ENCODE measurements at regions not wholly inside any gene's neighbourhood (a gene's known extent, or its start where the extent isn't known, plus 50 kb on each side); places are given as distances from the start of the nearest gene placed in this dataset.
"Not testable (repeated sequence)": the region's sequence is repeated elsewhere in the genome, so short reads cannot be mapped to it uniquely, and the experiment has no call there.

DNA sequence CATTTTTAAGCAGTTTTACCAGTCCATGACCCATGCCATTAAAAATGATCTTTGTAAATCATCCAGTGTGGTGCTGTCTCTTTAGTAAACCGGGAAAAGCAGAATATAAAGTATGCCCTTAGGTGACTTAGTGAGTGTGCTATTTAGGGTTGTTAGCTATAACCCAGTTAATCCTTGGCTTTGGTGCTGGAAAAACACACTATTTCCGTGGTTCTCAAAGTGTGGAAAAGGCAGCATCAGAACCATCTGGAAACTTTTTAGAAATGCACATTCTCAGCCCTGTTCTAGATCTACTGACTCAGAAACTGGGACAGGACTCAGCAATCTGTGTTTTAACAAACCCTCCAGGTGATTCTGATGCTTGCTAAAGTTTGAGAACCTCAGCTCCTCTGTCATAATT is 123.6 kb upstream of the ZNF608 start:
- in situ Hi-C loops (cut with MboI; ENCODE audit: low sequenced_read_pairs), result no loop called here

DNA sequence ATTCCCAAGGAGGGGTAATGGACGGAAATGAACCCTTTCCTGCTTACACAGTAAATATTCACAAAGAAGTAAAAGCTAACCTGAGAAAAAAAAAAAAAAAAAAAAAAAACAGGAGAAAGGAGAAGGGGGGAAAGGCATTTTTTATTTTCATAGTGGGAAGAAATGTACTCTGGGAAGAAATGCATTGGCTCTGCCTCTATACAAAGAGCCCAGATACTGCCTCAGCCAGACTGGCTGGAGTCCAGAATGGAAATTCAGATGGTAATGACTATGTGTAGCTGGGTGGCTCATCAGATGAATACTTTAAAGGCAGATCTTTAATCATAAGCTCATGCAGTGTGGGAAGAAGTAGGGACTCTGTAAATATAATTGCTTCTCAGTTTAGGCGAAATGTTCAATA is 124.9 kb upstream of the ZNF608 start:
- in situ Hi-C loops (cut with MboI; ENCODE audit: low sequenced_read_pairs), result no loop called here

DNA sequence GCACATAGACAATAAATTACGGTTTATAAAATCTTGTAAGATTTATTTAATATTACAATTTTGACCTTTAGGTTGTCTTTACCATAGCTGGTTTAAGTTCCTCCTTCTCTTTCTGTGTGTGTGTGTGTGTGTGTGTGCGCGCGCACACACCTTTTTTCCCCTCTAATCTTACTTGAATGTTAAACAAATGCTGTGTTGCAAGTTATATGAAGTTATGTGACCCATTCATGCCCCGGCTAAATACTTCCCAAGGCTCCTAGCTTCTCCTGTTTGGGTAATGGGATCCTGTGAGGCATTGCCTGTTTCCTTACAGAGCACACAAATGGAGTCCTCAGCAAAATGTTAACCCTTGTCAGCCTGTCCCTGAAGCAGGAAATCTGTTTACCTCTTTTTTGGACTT is 125.6 kb upstream of the ZNF608 start:
- in situ Hi-C loops (cut with MboI; ENCODE audit: low sequenced_read_pairs), result no loop called here

DNA sequence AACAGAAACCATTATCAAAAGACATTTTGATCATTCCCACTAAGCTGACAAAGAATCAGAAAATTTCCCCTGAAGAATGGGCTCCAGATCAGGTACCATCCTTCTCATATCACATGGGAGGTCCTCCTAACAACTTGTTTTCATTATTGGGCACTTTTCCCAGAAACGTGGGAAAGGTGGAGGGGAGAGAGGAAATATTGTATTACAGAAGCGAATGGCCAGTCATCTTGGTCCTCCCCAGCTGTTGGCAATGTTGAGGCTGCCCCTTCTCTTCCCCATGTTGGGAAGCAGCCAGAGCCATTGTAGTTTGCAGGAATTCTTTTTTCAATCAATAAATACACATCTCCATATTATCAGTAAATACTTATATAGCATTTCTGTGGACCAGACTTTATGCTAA is 126.2 kb upstream of the ZNF608 start:
- in situ Hi-C loops (cut with MboI; ENCODE audit: low sequenced_read_pairs), result no loop called here

DNA sequence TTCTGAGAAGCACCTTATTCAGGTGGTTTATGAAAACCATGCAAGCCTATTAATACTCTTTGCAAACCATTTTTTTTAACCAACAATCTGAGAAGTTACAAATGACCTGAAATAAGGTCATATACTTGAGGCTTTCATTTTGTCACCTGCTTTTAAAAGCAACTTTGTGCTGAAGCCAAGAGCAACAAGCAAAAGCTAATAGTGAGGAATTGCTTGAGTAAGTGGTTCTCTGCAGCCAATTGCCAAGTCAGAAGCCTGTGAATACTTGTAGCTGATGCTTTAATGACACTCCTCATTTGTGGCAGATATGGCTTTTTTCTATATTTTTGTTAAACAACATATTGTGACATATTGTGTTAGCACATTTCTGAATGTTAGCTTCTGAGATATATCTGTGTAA is 126.7 kb upstream of the ZNF608 start:
- in situ Hi-C loops (cut with MboI; ENCODE audit: low sequenced_read_pairs), result no loop called here

DNA sequence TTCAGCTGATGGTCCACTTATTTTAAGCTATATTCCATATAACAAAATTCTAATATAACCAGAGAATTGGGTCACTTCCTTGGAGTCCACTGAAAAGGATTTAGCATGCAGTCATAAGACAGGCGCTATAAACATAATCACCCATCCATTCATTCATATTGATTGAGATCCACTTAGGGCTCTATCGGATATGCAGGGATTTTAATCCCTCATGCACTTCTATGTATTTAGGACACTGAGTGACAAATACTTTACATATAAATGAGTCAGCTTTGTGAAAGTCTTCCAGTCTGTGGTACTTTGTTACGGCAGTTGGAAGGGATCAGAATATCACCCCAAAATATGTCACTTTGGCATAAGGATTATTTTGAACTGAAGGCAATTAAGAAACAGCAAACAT is 127.3 kb upstream of the ZNF608 start:
- in situ Hi-C loops (cut with MboI; ENCODE audit: low sequenced_read_pairs), result no loop called here

DNA sequence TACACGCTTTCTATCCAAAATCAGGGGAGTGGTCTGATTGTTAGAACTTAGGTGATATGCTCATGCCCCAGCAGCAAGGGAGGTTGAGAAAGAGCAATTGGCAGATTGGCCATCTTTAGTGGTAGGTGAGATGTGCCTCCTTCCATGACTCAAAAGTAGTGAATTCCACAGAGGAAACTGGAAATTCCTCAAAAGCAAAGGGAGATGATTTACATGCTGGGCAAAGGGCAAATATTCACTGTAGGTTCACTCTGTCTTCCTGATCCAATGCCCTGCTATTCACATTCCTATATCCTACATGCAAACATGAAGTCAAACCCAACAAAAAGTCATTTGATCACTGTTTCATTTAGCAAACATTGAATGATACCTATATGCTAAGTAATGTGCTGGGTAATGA is 130.1 kb upstream of the ZNF608 start:
- in situ Hi-C loops (cut with MboI; ENCODE audit: low sequenced_read_pairs), result no loop called here

DNA sequence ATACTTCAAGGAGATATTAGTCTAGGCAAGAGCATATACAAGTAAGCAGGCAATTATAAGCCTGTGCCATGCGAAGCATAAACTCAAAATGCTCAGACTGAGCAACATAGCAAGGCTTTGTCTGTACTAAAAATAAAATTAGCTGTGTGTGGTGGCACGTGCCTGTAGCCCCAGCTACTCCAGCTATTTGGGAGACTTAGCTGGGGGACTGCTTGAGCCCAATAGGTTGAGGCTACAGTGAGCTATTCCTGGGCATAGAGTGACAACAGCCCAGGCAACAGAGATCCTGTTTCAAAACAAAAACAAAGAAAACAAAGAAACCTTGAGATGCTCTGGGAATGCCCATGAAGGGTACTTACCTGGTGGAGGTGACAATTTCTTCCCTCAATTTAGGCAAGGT is 130.5 kb upstream of the ZNF608 start:
- in situ Hi-C loops (cut with MboI; ENCODE audit: low sequenced_read_pairs), result no loop called here

DNA sequence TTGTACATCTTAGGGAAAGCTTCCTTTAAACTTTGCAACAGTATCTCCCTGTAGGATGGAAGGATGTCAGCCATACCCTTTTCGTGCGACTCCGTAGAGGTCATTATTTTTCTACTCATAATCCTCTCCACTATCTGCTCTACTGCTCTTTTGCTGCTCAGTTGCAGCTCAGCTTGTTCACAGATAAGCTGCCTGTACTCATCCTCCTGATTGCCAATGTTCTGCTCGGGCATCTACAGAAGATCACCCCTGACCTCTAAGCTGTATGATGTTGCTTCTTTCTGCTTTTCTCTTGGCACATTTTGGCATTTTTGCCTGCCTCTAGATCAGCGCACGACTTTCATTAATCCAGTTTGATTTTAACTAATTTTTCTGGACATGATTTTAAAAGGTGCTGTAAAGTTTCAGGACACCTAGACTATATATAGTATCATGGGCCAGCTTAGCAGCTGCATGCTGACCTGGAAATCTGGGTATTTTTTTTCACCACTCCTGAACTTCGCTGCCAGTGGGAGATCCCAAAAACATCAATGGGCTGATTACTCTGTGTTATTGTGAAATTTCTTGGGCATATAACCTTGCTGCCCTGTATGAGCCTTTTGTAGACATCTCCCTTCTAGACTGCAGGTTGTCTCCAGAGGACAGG is 131.2 kb upstream of the ZNF608 start:
- in situ Hi-C loops (cut with MboI; ENCODE audit: low sequenced_read_pairs), result no loop called here

DNA sequence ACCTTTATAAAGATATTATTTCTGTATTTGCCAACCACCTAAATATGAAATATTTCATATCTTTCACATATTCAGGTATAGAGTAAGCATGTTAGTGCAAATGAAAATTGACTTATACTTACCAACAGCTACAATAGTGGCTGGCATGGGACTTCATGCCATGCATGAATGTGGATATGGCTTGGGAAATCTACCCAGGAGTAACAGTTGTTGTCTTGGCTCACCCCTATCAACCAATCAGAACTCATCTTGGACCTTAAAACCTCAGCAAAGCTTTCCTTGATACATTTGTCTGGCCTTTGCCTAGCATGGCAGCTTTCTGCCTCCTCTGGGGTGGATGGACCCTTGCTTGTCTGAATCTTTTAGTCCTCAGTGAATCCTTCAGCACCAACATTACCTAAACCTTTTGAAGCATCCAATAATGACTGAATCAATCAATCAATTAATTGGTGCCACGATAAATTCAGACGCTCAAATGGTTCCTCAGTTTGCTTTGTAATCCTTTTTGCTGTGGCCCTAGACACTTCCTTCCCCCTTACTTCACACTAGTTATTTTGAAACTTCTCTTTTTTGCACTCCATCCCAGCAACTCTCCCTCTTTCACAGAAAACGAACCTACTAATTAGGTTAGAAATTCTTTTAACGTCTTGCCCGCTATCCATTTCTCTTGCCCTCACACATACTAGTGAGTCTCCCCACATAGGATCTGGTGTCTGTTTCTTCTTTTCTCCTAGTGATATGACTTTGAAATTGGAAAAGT is 132.3 kb upstream of the ZNF608 start:
- in situ Hi-C loops (cut with MboI; ENCODE audit: low sequenced_read_pairs), result no loop called here

DNA sequence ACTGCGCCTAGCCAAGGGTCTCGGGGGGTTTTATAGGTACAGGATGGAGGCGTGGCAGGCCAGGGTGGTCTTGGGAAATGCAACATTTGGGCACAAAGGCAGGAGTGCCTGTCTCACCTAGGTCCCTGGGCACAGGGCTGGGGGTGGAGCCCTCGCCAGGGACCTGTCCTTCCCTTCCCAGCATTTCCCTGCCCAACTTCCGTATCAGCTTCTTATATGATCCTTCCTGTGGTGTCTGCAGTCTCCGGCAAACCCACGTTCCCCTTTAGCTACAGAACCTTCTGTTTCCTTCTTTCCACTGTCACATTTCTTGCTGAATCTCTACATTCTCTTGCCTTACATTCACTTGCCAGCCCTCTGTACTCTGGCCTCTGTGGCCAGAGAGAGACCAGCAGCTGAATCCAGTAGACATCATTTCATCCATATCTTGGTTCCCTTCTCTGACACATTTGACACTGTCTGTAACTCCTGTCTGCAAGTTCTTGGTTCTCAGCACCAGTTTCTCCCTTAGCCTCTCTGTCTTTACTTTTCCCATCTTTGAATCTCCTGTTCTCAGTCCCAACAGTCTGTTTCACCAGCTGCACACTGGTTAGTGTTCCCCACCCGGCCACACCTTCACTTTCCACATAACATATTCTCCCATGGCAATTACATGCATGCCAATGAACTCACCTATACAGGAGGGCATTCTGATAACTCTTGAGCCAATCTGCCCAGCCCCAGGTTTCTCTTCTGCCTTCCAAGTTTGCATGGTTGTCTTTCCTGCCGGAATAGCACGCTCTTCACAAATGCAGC is 134.7 kb upstream of the ZNF608 start:
- in situ Hi-C loops (cut with MboI; ENCODE audit: low sequenced_read_pairs), result no loop called here

DNA sequence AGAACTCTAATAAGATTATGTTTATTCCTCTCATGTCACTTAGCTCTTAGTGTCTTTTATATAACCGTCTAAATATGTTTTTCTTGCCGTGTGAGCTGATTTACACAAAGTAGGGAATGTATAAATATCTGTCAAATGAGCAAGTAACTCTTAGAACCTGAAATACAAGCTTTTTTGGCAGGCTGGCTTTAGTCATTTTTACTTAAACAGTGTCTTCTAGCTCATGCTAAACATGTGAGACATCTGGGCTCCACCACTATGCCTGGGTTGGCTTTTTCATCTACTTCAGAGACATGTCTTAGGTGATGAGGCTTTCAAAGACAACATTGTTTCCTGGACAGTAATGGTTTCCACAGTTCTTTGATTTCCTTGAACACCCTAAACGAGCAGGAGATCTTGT is 137.2 kb upstream of the ZNF608 start:
- in situ Hi-C loops (cut with MboI; ENCODE audit: low sequenced_read_pairs), result no loop called here

DNA sequence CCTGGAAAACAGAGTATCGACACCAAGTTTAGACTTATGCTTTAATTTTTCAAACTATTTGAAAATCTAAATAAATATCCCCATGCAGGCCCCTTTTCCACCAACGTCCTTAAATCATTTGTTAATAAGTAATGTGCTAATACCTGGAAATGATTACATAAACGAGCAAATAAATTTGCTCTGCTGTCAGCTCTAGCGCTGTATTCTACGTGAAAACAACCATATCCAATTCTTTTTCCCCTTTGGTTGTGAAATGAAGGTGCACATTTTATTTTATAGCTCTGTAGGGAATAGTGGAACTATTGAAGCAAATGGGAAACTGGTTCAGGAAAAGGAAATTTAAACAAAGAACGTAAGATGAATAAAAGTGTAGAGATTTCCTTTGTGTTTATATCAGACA is 137.7 kb upstream of the ZNF608 start:
- in situ Hi-C loops (cut with MboI; ENCODE audit: low sequenced_read_pairs), result no loop called here

DNA sequence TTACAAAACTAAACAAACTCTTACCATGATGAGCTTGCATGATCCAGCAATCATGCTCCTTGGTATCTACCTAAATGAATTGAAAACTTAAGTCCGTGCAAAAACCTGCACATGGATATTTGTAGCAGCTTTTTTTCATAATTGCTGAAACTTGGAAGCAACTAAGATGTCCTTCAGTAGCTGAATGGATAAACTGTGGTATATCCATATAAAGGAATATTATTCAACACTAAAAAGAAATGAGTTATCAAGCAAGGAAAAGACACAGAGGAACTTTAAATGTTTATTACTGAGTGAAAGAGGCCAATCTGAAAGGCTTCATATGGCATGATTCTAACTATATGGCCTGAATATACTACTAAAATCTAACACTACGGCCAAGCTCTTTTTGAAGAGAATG is 139.1 kb upstream of the ZNF608 start:
- in situ Hi-C loops (cut with MboI; ENCODE audit: low sequenced_read_pairs), result no loop called here

DNA sequence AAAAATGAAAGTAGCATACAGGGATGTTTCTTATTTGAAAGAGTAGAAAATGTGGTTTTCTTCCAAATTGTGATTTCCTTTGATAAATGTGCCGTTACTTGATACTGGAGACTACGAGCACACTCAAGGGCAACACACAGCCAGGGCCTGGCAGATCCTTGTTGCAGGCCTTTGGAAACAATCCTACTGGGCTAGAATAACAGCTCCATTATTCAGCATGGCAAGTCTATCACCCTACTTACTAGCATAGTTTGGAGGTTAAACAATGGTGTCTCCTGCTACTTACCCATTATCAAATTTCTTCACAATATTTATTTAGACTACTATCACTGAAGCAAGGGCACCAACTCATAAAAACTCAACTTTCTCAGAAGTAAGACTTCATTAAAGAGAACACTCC is 140.8 kb upstream of the ZNF608 start:
- in situ Hi-C loops (cut with MboI; ENCODE audit: low sequenced_read_pairs), result no loop called here

DNA sequence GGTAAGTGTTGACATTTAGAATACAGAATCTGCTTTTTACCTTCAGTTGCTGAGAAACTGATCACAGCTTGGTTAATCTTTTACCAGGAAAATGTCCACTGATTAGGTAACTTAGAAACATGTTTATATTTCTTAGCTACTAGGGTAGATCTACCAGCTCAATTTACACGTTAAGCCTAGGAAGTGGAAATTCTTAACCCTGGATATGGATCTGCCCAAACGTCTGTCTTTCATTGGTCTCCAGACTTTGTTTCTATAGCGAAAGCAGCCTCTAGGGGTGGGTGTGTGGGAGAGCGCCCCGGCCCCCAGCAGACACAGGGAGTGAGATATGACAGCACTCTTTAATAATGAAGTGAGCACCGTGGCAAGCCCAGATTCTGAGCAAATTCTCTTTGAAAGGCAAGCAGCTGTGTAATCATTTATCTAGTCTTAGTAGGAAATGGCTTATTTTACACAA is 141.6 kb upstream of the ZNF608 start:
- in situ Hi-C loops (cut with MboI; ENCODE audit: low sequenced_read_pairs), result no loop called here

DNA sequence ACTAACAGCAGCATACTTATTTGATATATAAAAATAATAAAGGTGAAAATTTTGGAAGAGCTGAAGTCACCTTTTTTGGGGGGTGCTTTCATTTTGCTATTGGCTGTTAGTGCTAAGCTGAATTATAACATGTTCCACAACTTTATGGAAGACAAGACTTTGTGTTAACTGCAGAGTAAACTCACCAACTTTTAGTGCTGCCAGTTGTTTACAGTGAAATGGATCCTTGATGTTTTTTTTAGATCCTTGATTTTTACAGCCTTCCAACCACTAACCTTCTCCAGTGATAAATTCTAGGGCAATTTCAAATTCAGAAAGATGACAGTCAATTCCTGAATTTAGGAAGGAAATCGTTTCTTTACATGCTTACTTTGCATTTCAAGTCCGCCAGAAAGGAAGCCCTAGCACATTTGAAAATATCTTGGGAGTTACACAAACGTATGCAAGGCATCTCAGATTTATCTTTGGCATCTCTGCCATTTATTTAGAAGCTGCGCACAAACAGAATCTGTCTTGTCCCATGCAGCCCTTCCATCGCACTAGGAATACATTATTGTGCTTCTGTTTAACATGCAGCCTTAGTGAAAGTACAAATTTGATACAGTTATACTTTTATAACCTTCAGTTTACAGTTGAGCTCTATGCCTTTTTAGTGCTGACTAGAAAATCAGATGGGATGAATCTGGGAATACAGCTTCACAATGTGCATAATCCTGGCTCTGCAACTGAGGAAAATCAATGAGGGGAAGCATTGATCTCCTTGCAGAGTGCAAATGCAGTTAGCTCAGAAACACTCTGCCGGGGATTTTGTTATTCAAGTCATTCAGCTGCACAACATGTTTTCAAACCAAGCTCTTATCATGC is 142.4 kb upstream of the ZNF608 start:
- in situ Hi-C loops (cut with MboI; ENCODE audit: low sequenced_read_pairs), result no loop called here

DNA sequence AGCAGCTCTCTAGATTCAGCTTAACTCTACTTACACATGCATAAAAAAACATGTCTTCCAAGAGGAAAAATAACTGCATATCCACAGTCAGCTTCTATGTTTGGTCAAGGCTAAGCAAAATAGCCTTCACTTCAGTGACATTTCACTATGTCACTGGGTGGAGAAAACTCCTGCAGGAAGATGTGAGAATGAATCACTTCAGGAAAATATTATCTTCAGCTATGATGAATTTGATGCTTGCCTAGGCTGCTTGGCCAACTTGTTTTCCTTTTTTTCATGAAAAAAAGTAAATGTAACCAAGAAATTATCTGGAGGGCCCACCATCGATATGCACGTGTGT is 143.0 kb upstream of the ZNF608 start:
- in situ Hi-C loops (cut with MboI; ENCODE audit: low sequenced_read_pairs), result no loop called here

DNA sequence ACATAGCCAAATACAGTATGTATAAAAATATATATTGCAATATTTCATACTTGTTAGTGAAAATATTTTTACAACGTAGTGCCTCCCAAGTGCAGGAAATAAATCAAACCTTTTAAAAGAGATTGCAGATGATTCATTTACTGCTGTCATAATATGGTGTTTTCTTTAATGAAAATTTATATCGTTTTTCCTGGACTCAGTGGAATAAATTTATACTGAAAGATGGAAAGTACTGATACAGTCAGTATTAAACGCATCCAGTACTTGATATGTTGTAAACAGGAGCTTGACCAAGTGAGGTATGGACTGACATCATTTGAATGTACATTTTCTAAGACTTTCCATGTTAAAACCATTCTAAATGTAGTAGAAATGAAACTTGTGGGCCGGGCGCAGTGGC is 143.4 kb upstream of the ZNF608 start:
- in situ Hi-C loops (cut with MboI; ENCODE audit: low sequenced_read_pairs), result no loop called here

DNA sequence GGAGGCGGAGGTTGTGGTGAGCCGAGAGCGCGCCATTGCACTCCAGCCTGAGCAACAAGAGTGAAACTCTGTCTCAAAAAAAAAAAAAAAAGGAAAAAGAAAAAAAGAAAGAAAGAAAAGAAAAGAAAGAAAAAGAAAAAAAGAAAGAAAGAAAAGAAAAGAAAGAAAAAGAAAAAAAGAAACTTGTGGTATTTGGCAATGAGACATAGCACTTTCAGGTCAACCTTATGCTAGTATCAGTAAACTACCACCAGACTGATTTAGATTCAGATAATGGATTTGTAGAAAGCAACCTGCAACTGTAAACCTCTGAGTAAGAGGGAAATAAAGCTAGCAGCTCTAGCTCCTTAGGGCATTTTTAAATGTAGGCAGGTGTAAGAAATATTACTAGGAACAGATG is 144.0 kb upstream of the ZNF608 start:
- in situ Hi-C loops (cut with MboI; ENCODE audit: low sequenced_read_pairs), result not testable (repeated sequence)

DNA sequence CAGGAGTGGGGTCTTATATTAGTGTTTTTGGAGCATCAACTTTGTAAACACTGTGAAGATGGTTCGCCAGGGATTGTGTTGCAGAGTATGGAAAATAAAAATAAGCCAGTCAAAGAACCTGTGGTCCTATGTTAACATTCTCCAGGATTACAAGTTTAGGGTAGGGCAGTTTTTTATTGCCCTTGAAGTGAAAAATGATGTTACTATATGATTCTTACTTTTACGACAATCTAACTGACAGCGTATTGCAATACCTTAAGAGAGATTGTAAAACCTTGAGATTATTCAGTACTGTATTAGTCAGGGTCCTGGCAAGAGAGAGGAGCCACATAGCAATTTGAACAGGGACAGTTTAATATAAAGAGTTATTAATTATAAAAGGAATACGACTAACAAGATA is 144.7 kb upstream of the ZNF608 start:
- in situ Hi-C loops (cut with MboI; ENCODE audit: low sequenced_read_pairs), result no loop called here
